Spleen (tissue), 11 donors: ENCODE measurements at regions not wholly inside any gene's neighbourhood (a gene's known extent, or its start where the extent isn't known, plus 50 kb on each side); places are given as distances from the start of the nearest gene placed in this dataset.

Experiments
- DNase-seq: peaks from one replicate; pipeline ENCODE4 v3.0.0-alpha.2; 2020
- H3K27ac ChIP-seq, 8 donors: fragments of 200-600 bp; sonication (generic) in 7 of 8; 1 replicate in 4 of 8; 2 replicates in 4 of 8; pipeline versions ENCODE4 v1.5.0 to v1.8.0; 2016 to 2021; ENCODE audit warnings: inconsistent platforms in 4 of 8, mild to moderate bottlenecking in 4 of 8, moderate library complexity in 1 of 8
- H3K27me3 ChIP-seq, 7 donors: fragments of 200-600 bp; sonication (generic) in 6 of 7; replicated peaks in 1 of 7; 1 replicate in 4 of 7; 2 replicates in 3 of 7; pipeline versions ENCODE4 v1.5.0 to v1.8.0; 2016 to 2021; ENCODE audit warnings: inconsistent platforms in 3 of 7, mild to moderate bottlenecking in 1 of 7
- H3K36me3 ChIP-seq, 6 donors: fragments of 200-600 bp; sonication (generic) in 5 of 6; 1 replicate in 4 of 6; 2 replicates in 2 of 6; pipeline versions ENCODE4 v1.5.0 to v1.8.0; 2016 to 2021; ENCODE audit warnings: inconsistent platforms in 2 of 6
- H3K4me1 ChIP-seq, 6 donors: fragments of 200-600 bp; sonication (generic) in 5 of 6; 1 replicate in 3 of 6; 2 replicates in 3 of 6; pipeline versions ENCODE4 v1.5.0 to v1.8.0; 2016 to 2021; ENCODE audit warnings: inconsistent platforms in 3 of 6
- H3K4me3 ChIP-seq, 8 donors: fragments of 200-600 bp; sonication (generic) in 7 of 8; 1 replicate in 4 of 8; 2 replicates in 4 of 8; pipeline versions ENCODE4 v1.5.0 to v1.8.0; 2016 to 2021; ENCODE audit warnings: inconsistent platforms in 4 of 8, mild to moderate bottlenecking in 4 of 8, moderate library complexity in 2 of 8
- H3K9me3 ChIP-seq, 8 donors: fragments of 200-600 bp; sonication (generic) in 7 of 8; 1 replicate in 4 of 8; 2 replicates in 4 of 8; pipeline versions ENCODE4 v1.5.0 to v1.8.0; 2016 to 2021; ENCODE audit warnings: inconsistent platforms in 4 of 8
- POLR2A ChIP-seq, 3 donors: fragments of 450-650 bp; IDR thresholded peaks; one replicate each; pipeline ENCODE4 v1.5.1; 2017; ENCODE audit warnings: antibody characterized with exemption in 3 of 3, mild to moderate bottlenecking in 1 of 3
- POLR2AphosphoS5 ChIP-seq, 3 donors: sonication (generic); formaldehyde crosslinking; IDR thresholded peaks; one replicate each; pipeline ENCODE4 v1.5.1; 2017; ENCODE audit warnings: antibody characterized with exemption in 3 of 3
- WGBS, 5 donors: extraction: QIAGEN DNeasy Blood & Tissue Kit in 3 of 5; methylation state at CpG; one replicate each; pipeline versions ENCODE4 v1.1.5 to v1.1.7; 2013 to 2018; 5-methylcytosine and 5-hydroxymethylcytosine counted together
- intact Hi-C: fragments of 100-400 bp; cut with DNase I; formaldehyde crosslinking; loops from one replicate; pipeline ENCODE4 v1.15.0; 2023; ENCODE audit warnings: low total_unique reads
- TF ChIP-seq, protein P1 (sequence below), 11 experiments: fragments of 200-600 bp in 7 of 11; fragments of 450-650 bp in 4 of 11; sonication (generic) in 4 of 11; IDR thresholded peaks in 8 of 11; conservative IDR thresholded peaks in 3 of 11; 1 replicate in 7 of 11; 2 replicates in 4 of 11; pipeline versions ENCODE4 v1.4.0 to v1.8.0; 2016 to 2021; ENCODE audit warnings: antibody characterized with exemption in 11 of 11, inconsistent platforms in 4 of 11, mild to moderate bottlenecking in 1 of 11
- donor health status: healthy with polysubstance abuse.
- donor health status: DM: no; HTN: no; CAD: no; lungs with moderate emphysema.
- donor health status: DM: no; HTN: no; CAD: no.
- donor health status: Bipolar disorder and iron deficiency.
- donor health status: healthy.
- donor health status: DM: no; HTN: no; CAD: no.
- donor health status: DM: yes; HTN: yes; CAD: no.

DNA sequence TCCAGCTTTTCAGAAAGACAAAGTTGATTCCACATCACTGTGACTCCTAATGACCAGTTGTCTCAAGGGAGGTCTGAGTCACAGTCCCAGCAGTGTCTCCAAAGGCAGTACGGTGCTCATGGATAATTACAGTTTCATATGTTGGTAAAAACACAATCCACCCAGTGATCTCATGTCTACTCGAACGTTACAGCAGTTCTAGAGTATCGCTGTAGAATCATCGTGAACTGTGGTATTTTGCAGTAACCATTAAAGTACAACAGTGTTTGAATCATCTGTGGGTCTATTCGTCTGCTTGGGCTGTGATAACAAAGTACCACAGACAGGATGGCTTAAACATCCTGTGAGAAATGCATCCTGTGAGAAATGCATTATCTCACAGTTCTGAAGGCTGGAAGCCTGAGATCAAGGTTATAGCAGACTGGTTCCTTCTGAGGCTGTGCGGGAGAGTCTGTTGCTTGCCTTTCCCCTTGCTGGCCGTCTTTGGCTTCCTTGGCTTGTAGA is 121.1 kb upstream of the SORBS2 start:
- H3K36me3 ChIP-seq = no peaks in the 10 kb centered on the region
- peak overlapping the region; percentile 3 to 62 (median 26) for H3K4me3 ChIP-seq
- peak in 1 of 3 donors; percentile 18 for TF ChIP-seq POLR2A (IDR thresholded peaks at IDR 0.05)
- TF ChIP-seq POLR2AphosphoS5 (IDR thresholded peaks at IDR 0.05) = peak in 1 of 3 donors; percentile 35
- TF ChIP-seq, protein P1, sequence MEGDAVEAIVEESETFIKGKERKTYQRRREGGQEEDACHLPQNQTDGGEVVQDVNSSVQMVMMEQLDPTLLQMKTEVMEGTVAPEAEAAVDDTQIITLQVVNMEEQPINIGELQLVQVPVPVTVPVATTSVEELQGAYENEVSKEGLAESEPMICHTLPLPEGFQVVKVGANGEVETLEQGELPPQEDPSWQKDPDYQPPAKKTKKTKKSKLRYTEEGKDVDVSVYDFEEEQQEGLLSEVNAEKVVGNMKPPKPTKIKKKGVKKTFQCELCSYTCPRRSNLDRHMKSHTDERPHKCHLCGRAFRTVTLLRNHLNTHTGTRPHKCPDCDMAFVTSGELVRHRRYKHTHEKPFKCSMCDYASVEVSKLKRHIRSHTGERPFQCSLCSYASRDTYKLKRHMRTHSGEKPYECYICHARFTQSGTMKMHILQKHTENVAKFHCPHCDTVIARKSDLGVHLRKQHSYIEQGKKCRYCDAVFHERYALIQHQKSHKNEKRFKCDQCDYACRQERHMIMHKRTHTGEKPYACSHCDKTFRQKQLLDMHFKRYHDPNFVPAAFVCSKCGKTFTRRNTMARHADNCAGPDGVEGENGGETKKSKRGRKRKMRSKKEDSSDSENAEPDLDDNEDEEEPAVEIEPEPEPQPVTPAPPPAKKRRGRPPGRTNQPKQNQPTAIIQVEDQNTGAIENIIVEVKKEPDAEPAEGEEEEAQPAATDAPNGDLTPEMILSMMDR (IDR thresholded peaks at IDR 0.05 in 8 of 11, conservative IDR thresholded peaks at IDR 0.05 in 3 of 11) = no peak
- no peaks in the 10 kb centered on the region for H3K27me3 ChIP-seq
- WGBS, 5 donors = 62 to 81% (median 74%) methylated on average over 8 of the region's 8 CpGs
- H3K27ac ChIP-seq = peak overlapping the region; percentile 35 to 70 (median 57)
- DNase-seq = no peak
- peaks cover 0 to 4% (median 0%) of the 10 kb centered on the region in 6 donors for H3K4me1 ChIP-seq
- no peaks in the 10 kb centered on the region for H3K9me3 ChIP-seq
- intact Hi-C loops = no loop called here

DNA sequence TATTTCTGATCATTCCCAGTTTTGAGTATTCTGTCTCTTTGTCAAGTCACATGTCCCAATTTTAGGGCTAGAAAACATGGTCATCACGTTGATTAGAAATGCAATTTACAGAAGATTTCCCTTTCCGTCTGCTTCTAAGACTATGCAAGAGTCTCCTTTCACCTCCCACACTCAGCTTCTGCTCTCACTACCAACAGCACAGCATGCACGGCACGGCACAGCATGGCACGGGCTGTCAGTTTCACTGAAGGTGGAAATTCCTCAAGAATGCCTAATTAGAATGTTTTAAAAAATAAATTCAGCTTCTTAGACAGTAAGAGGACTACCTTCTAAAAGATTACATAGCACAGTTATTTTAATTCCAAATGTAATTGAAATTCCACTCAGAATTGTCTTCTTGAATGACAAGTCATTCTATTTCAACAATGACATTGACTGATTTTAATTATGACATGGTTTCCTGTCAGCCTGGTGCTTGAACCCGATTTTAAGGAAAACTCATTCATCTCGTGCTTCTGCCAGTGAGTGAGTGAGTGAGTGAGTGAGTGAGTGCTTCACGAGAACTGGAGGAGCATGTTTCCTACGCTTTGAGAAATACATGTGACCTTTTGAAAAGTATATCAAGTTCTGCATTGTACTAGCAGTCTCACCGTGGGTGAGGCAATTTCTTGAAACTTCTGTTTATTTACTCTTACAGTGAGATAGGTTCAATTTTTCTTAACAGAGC is 124.8 kb upstream of the SORBS2 start:
- H3K27ac ChIP-seq = no peak overlapping the region
- H3K4me3 ChIP-seq = no peak overlapping the region
- H3K9me3 ChIP-seq = no peaks in the 10 kb centered on the region
- no peak for DNase-seq
- TF ChIP-seq POLR2AphosphoS5 (IDR thresholded peaks at IDR 0.05) = no peak
- TF ChIP-seq POLR2A (IDR thresholded peaks at IDR 0.05) = no peak
- TF ChIP-seq, protein P1 (IDR thresholded peaks at IDR 0.05 in 8 of 11, conservative IDR thresholded peaks at IDR 0.05 in 3 of 11) = no peak
- peaks cover 0 to 4% (median 0%) of the 10 kb centered on the region in 6 donors for H3K4me1 ChIP-seq
- WGBS, 5 donors = 52 to 63% (median 59%) methylated on average over 10 of the region's 10 CpGs
- H3K27me3 ChIP-seq = no peaks in the 10 kb centered on the region
- no peaks in the 10 kb centered on the region for H3K36me3 ChIP-seq
- intact Hi-C loops = no loop called here

DNA sequence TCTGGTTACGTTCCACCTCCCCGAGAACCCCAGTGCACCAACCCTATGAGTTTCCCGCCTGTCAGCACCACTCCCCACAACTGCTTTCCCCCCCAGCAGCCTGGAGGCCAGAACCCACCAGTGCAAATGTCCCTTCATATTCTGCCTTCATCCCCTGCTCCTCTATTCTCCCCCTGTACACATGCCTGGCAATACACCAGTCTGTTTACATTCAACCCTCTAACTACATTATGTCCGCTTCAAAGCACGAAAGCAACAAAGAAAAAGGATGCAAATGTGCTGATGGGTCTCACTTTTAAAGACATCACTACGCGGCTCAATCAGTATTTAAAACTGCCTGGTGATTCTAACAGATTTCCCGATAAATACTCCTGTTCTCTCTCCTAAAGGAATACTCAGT is 126.7 kb upstream of the SORBS2 start:
- TF ChIP-seq POLR2AphosphoS5 (IDR thresholded peaks at IDR 0.05) (no peak), POLR2A (IDR thresholded peaks at IDR 0.05) (no peak)
- TF ChIP-seq, protein P1 (IDR thresholded peaks at IDR 0.05 in 8 of 11, conservative IDR thresholded peaks at IDR 0.05 in 3 of 11) = no peak

DNA sequence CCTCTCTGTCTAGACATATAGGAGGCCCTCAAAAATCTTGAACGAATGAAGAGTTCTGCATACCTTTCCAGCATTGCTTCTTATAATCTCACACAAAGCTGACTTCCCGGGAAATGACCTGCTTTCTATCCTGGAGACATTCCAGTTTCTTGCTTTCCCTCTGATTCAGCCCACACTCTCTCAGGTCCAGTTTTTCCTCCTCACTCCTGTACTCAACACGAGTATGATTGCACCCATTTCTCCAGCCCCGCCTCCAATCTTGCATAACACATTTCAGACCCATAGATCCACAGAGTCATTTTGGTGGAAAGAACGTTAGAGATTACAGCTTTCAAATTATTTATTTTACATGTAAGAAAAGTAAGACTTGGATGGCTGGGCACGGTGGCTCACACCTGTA is 127.5 kb upstream of the TLR3 start:
- Histone ChIP-seq H3K27ac (no peak overlapping the region), H3K9me3 (no peaks in the 10 kb centered on the region), H3K27me3 (no peaks in the 10 kb centered on the region), H3K36me3 (no peaks in the 10 kb centered on the region), H3K4me1 (no peaks in the 10 kb centered on the region), H3K4me3 (no peak overlapping the region)
- DNase-seq = no peak
- intact Hi-C loops = no loop called here
- TF ChIP-seq POLR2A (IDR thresholded peaks at IDR 0.05) = no peak
- TF ChIP-seq POLR2AphosphoS5 (IDR thresholded peaks at IDR 0.05) = no peak
- TF ChIP-seq, protein P1 (IDR thresholded peaks at IDR 0.05 in 8 of 11, conservative IDR thresholded peaks at IDR 0.05 in 3 of 11) = no peak
- 79 to 92% (median 83%) methylated on average over 6 of the region's 6 CpGs for WGBS, 5 donors

More for the DNA sequence above, 126.7 kb upstream of the SORBS2 start:
- Histone ChIP-seq H3K4me3 (no peak overlapping the region), H3K4me1 (peaks cover 0 to 2% (median 0%) of the 10 kb centered on the region in 6 donors), H3K27me3 (no peaks in the 10 kb centered on the region), H3K36me3 (no peaks in the 10 kb centered on the region), H3K27ac (no peak overlapping the region), H3K9me3 (no peaks in the 10 kb centered on the region)
- no peak for DNase-seq
- WGBS, 5 donors = 86 to 97% (median 95%) methylated on average over 8 of the region's 8 CpGs
- intact Hi-C loops = no loop called here
